ENCODE measurements at regions not wholly inside any gene's neighbourhood (a gene's known extent, or its start where the extent isn't known, plus 50 kb on each side); places are given as distances from the start of the nearest gene placed in this dataset.

- no peak for ATAC-seq
- in situ Hi-C loops (cut with MboI) (no loop called here), intact Hi-C loops (cut with micrococcal nuclease) (no loop called here)
- no peaks in the 10 kb centered on the region for H3K27me3 ChIP-seq (ENCODE audit: control insufficient read depth in 2 of 2, insufficient read depth in 2 of 2, low read length in 2 of 2)
- H3K79me2 ChIP-seq (ENCODE audit: control insufficient read depth, insufficient read depth, low read length), result no peaks in the 10 kb centered on the region
- 2% methylated on average over 5 of the region's 5 CpGs for WGBS (ENCODE audit: insufficient coverage, low coverage, missing lambda C conversion rate)
- no peak overlapping the region for H2AFZ ChIP-seq (ENCODE audit: low read depth, low read length)
- H3K4me2 ChIP-seq (ENCODE audit: insufficient read depth, low read length), result no peak overlapping the region
- no peak overlapping the region for H3K27ac ChIP-seq (ENCODE audit: extremely low read depth, low read depth, low read length)
- DNase-seq (ENCODE audit: extremely low read depth in 1 of 4, low spot score in 3 of 4), result no peak
- H3K9ac ChIP-seq (ENCODE audit: insufficient read depth in 1 of 2, low read depth in 2 of 2, low read length in 2 of 2), result no peak overlapping the region
- FAIRE-seq, result no peak
- no TSS peak for BruUV-seq (replicated peaks)
- ChIA-PET CTCF (ENCODE audit: low intra/inter-chr PET ratio) (no interaction called here), POLR2A (no interaction called here)
- H3K4me3 ChIP-seq, result no peak overlapping the region
- H3K4me1 ChIP-seq (replicated peaks in 1 of 2; ENCODE audit: control insufficient read depth in 2 of 2, insufficient read depth in 2 of 2, low read length in 2 of 2), result no peaks in the 10 kb centered on the region
- no peaks in the 10 kb centered on the region for H3K9me3 ChIP-seq (replicated peaks; ENCODE audit: control insufficient read depth, insufficient read depth, low read depth, low read length)
- H3K9me1 ChIP-seq (ENCODE audit: control insufficient read depth, insufficient read depth, low read length), result no peaks in the 10 kb centered on the region
- H4K20me1 ChIP-seq (replicated peaks; ENCODE audit: control insufficient read depth, insufficient read depth, low read length), result no peaks in the 10 kb centered on the region
- no peaks in the 10 kb centered on the region for H3K36me3 ChIP-seq (ENCODE audit: control insufficient read depth, insufficient read depth, low read length)
- TF ChIP-seq MBD2 (IDR thresholded peaks at IDR 0.05; ENCODE audit: borderline replicate concordance, low read depth) (no peak), HNRNPK (IDR thresholded peaks at IDR 0.05; ENCODE audit: low read depth, low read length, poor library complexity, severe bottlenecking) (no peak), NFYB (IDR thresholded peaks at IDR 0.05; ENCODE audit: extremely low read depth, insufficient read length) (no peak), HMG20B (CRISPR knock-in tag; IDR thresholded peaks at IDR 0.05) (no peak), CTCFL (IDR thresholded peaks at IDR 0.05; ENCODE audit: borderline replicate concordance, insufficient read depth, low read depth, low read length, poor library complexity, severe bottlenecking) (no peak), C11orf30 (IDR thresholded peaks at IDR 0.05; ENCODE audit: low read depth) (0 out of 2 replicates have a peak, but pooled peaks have one; percentile 27), ZNF316 (IDR thresholded peaks at IDR 0.05) (peak; percentile 66), HDAC6 (IDR thresholded peaks at IDR 0.05; ENCODE audit: low read depth, low read length) (no peak), ZNF282 (CRISPR knock-in tag; IDR thresholded peaks at IDR 0.05) (no peak), EHMT2 (IDR thresholded peaks at IDR 0.05) (no peak), MAFG (tag; conservative IDR thresholded peaks at IDR 0.05) (peak; percentile 49), POLR2H (tag; IDR thresholded peaks at IDR 0.05; ENCODE audit: low read depth) (no peak), TFAP4 (CRISPR knock-in tag; IDR thresholded peaks at IDR 0.05; ENCODE audit: borderline replicate concordance) (no peak), ZNF398 (CRISPR knock-in tag; IDR thresholded peaks at IDR 0.05) (no peak), ZNF586 (CRISPR knock-in tag; conservative IDR thresholded peaks at IDR 0.05) (no peak), E2F6 (IDR thresholded peaks at IDR 0.05; ENCODE audit: borderline replicate concordance in 1 of 2, extremely low read depth in 1 of 2, insufficient read depth in 1 of 2, insufficient read length in 1 of 2, low read depth in 1 of 2, low read length in 1 of 2, poor library complexity in 1 of 2, severe bottlenecking in 1 of 2) (no peak), FOXA1 (IDR thresholded peaks at IDR 0.05; ENCODE audit: borderline replicate concordance) (no peak), BCOR (IDR thresholded peaks at IDR 0.05) (no peak)
Measured at GRCh38 chr5:123720955-123721354, 209.0 kb downstream of the CSNK1G3 start.

Data from K562 (cell line).